ENCODE measurements at regions not wholly inside any gene's neighbourhood (a gene's known extent, or its start where the extent isn't known, plus 50 kb on each side); places are given as distances from the start of the nearest gene placed in this dataset.

GRCh38 chr2:144999071-144999875 lies 479.4 kb upstream of the ZEB2 start:
- Mint-ChIP-seq H3K27ac (no peak overlapping the region), H3K9me3 (no peaks in the 10 kb centered on the region), H3K27me3 (no peaks in the 10 kb centered on the region), H3K4me1 (ENCODE audit: low read depth) (no peaks in the 10 kb centered on the region), H3K4me3 (no peak overlapping the region), H3K36me3 (ENCODE audit: low read depth) (no peaks in the 10 kb centered on the region)
- CTCF ChIA-PET: no interaction called here
- H3K9me3 ChIP-seq (ENCODE audit: control insufficient read depth in 1 of 2, insufficient read depth in 1 of 2, low read length in 2 of 2): no peaks in the 10 kb centered on the region
- no peak overlapping the region for H3K4me3 ChIP-seq (ENCODE audit: low read length)
- ATAC-seq (ENCODE audit: poor library complexity) (no peak), DNase-seq (no peak)
- TF ChIP-seq, protein P1, sequence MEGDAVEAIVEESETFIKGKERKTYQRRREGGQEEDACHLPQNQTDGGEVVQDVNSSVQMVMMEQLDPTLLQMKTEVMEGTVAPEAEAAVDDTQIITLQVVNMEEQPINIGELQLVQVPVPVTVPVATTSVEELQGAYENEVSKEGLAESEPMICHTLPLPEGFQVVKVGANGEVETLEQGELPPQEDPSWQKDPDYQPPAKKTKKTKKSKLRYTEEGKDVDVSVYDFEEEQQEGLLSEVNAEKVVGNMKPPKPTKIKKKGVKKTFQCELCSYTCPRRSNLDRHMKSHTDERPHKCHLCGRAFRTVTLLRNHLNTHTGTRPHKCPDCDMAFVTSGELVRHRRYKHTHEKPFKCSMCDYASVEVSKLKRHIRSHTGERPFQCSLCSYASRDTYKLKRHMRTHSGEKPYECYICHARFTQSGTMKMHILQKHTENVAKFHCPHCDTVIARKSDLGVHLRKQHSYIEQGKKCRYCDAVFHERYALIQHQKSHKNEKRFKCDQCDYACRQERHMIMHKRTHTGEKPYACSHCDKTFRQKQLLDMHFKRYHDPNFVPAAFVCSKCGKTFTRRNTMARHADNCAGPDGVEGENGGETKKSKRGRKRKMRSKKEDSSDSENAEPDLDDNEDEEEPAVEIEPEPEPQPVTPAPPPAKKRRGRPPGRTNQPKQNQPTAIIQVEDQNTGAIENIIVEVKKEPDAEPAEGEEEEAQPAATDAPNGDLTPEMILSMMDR (IDR thresholded peaks at IDR 0.05): no peak
- no peaks in the 10 kb centered on the region for H3K36me3 ChIP-seq (ENCODE audit: insufficient read depth, low read length)
- POLR2A ChIA-PET: no interaction called here
- no peaks in the 10 kb centered on the region for H3K27me3 ChIP-seq (ENCODE audit: control insufficient read depth in 1 of 2, insufficient read depth in 2 of 2, low read length in 2 of 2)
- no peak overlapping the region for H3K27ac ChIP-seq (ENCODE audit: low read depth in 1 of 2, low read length in 2 of 2)
- intact Hi-C loops (cut with DNase I, micrococcal nuclease): no loop called here
- H3K4me1 ChIP-seq (ENCODE audit: insufficient read depth, low read length): no peaks in the 10 kb centered on the region

DNA sequence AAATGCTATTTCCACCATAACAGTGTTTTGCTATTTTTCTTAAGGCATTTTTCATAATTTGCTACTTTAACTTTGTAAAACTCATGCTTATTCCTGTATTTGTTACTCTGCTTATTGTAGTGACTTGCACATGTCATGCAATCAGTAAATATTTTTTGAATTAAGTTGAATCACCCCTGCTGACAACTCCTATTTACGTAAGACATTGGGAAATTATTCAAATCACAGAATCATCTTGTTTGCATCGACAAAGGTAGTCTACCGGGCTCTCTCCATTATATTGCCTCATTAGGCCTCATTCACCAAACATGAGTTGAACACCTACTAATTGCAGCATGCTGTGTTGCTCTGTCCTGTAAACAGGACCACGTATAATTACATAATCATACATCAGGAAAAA lies 478.5 kb upstream of the ZEB2 start:
- no peak overlapping the region for H3K4me3 Mint-ChIP-seq
- H3K36me3 Mint-ChIP-seq (ENCODE audit: low read depth): no peaks in the 10 kb centered on the region
- Histone ChIP-seq H3K27ac (ENCODE audit: low read depth in 1 of 2, low read length in 2 of 2) (no peak overlapping the region), H3K36me3 (ENCODE audit: insufficient read depth, low read length) (no peaks in the 10 kb centered on the region), H3K9me3 (ENCODE audit: control insufficient read depth in 1 of 2, insufficient read depth in 1 of 2, low read length in 2 of 2) (no peaks in the 10 kb centered on the region), H3K4me3 (ENCODE audit: low read length) (no peak overlapping the region), H3K4me1 (ENCODE audit: insufficient read depth, low read length) (no peaks in the 10 kb centered on the region), H3K27me3 (ENCODE audit: control insufficient read depth in 1 of 2, insufficient read depth in 2 of 2, low read length in 2 of 2) (no peaks in the 10 kb centered on the region)
- CTCF ChIA-PET: no interaction called here
- H3K9me3 Mint-ChIP-seq: no peaks in the 10 kb centered on the region
- no peak for DNase-seq
- POLR2A ChIA-PET: no interaction called here
- no peak overlapping the region for H3K27ac Mint-ChIP-seq
- no peak for ATAC-seq (ENCODE audit: poor library complexity)
- TF ChIP-seq, protein P1 (IDR thresholded peaks at IDR 0.05): no peak
- no peaks in the 10 kb centered on the region for H3K27me3 Mint-ChIP-seq
- H3K4me1 Mint-ChIP-seq (ENCODE audit: low read depth): no peaks in the 10 kb centered on the region
- intact Hi-C loops (cut with DNase I, micrococcal nuclease): no loop called here

GRCh38 chr2:144996225-144996795 lies 476.4 kb upstream of the ZEB2 start:
- no peaks in the 10 kb centered on the region for H3K9me3 ChIP-seq (ENCODE audit: control insufficient read depth in 1 of 2, insufficient read depth in 1 of 2, low read length in 2 of 2)
- no peaks in the 10 kb centered on the region for H3K4me1 ChIP-seq (ENCODE audit: insufficient read depth, low read length)
- Mint-ChIP-seq H3K4me3 (no peak overlapping the region), H3K36me3 (ENCODE audit: low read depth) (no peaks in the 10 kb centered on the region), H3K27me3 (no peaks in the 10 kb centered on the region), H3K4me1 (ENCODE audit: low read depth) (no peaks in the 10 kb centered on the region), H3K9me3 (no peaks in the 10 kb centered on the region), H3K27ac (no peak overlapping the region)
- DNase-seq: no peak
- no peaks in the 10 kb centered on the region for H3K36me3 ChIP-seq (ENCODE audit: insufficient read depth, low read length)
- ATAC-seq (ENCODE audit: poor library complexity): no peak
- TF ChIP-seq, protein P1 (IDR thresholded peaks at IDR 0.05): no peak
- POLR2A ChIA-PET: no interaction called here
- H3K27ac ChIP-seq (ENCODE audit: low read depth in 1 of 2, low read length in 2 of 2): no peak overlapping the region
- H3K27me3 ChIP-seq (ENCODE audit: control insufficient read depth in 1 of 2, insufficient read depth in 2 of 2, low read length in 2 of 2): no peaks in the 10 kb centered on the region
- intact Hi-C loops (cut with DNase I, micrococcal nuclease): no loop called here
- no peak overlapping the region for H3K4me3 ChIP-seq (ENCODE audit: low read length)
- CTCF ChIA-PET: no interaction called here
